IPS DF 6.9 (cell line): ENCODE measurements at regions not wholly inside any gene's neighbourhood (a gene's known extent, or its start where the extent isn't known, plus 50 kb on each side); places are given as distances from the start of the nearest gene placed in this dataset.

Experiments
- DNase-seq: peaks from one replicate; pipeline ENCODE4 v3.0.0-alpha.2; 2013; ENCODE audit warnings: low read depth, low spot score
- H3K27ac ChIP-seq: one replicate; pipeline ENCODE4 v1.5.1; 2013; ENCODE audit warnings: low read length, control low read depth
- H3K27me3 ChIP-seq: 2 replicates; pipeline ENCODE4 v1.6.1; 2013; ENCODE audit warnings: mild to moderate bottlenecking, low read length; ENCODE audit not compliant: control insufficient read depth, insufficient read depth
- H3K36me3 ChIP-seq: 2 replicates; pipeline ENCODE4 v1.6.1; 2013; ENCODE audit warnings: low read length; ENCODE audit not compliant: control insufficient read depth, insufficient read depth
- H3K4me1 ChIP-seq: 2 replicates; pipeline ENCODE4 v1.6.1; 2013; ENCODE audit warnings: low read length; ENCODE audit not compliant: control insufficient read depth, insufficient read depth
- H3K4me3 ChIP-seq: 2 replicates; pipeline ENCODE4 v1.5.1; 2013; ENCODE audit warnings: mild to moderate bottlenecking, low read length
- H3K9me3 ChIP-seq: 2 replicates; pipeline ENCODE4 v1.6.1; 2013; ENCODE audit warnings: low read length, inconsistent platforms; ENCODE audit not compliant: control insufficient read depth, insufficient read depth
- WGBS: extraction: QIAGEN DNeasy Blood & Tissue Kit; methylation state at CpG from one replicate; pipeline ENCODE4 v1.1.7; 2013; ENCODE audit warnings: mixed read lengths, missing lambda C conversion rate; ENCODE audit not compliant: insufficient read length, insufficient coverage; 5-methylcytosine and 5-hydroxymethylcytosine counted together

- Histone ChIP-seq H3K9me3 (no peaks in the 10 kb centered on the region), H3K36me3 (no peaks in the 10 kb centered on the region), H3K4me1 (peaks cover 6% of the 10 kb centered on the region), H3K27me3 (no peaks in the 10 kb centered on the region), H3K4me3 (no peak overlapping the region), H3K27ac (no peak overlapping the region)
- DNase-seq: no peak
- no CpG with 5 or more reads among the region's 1 CpG for WGBS
Observed at GRCh38 chr3:66800941-66801545, 197.1 kb upstream of the KBTBD8 start.

GRCh38 chr3:66803206-66803605 is 194.9 kb upstream of the KBTBD8 start:
- WGBS: no CpG with 5 or more reads among the region's 2 CpGs

GRCh38 chr3:66803721-66804695 is 194.1 kb upstream of the KBTBD8 start:
- Histone ChIP-seq H3K36me3 (no peaks in the 10 kb centered on the region), H3K4me1 (peaks cover 4% of the 10 kb centered on the region), H3K9me3 (no peaks in the 10 kb centered on the region), H3K27me3 (no peaks in the 10 kb centered on the region), H3K27ac (no peak overlapping the region), H3K4me3 (no peak overlapping the region)
- no peak for DNase-seq
- no CpG with 5 or more reads among the region's 7 CpGs for WGBS

More at GRCh38 chr3:66803206-66803605, 194.9 kb upstream of the KBTBD8 start:
- Histone ChIP-seq H3K27ac (no peak overlapping the region), H3K4me3 (no peak overlapping the region), H3K4me1 (peaks cover 6% of the 10 kb centered on the region), H3K27me3 (no peaks in the 10 kb centered on the region), H3K36me3 (no peaks in the 10 kb centered on the region), H3K9me3 (no peaks in the 10 kb centered on the region)
- no peak for DNase-seq

- Histone ChIP-seq H3K36me3 (no peaks in the 10 kb centered on the region), H3K4me3 (no peak overlapping the region), H3K27me3 (no peaks in the 10 kb centered on the region), H3K9me3 (no peaks in the 10 kb centered on the region), H3K27ac (no peak overlapping the region), H3K4me1 (no peaks in the 10 kb centered on the region)
- WGBS: no CpG with 5 or more reads among the region's 6 CpGs
- DNase-seq: no peak
Observed at GRCh38 chr3:66808891-66809594, 189.1 kb upstream of the KBTBD8 start.

- H3K27ac ChIP-seq: no peak overlapping the region
- no peaks in the 10 kb centered on the region for H3K27me3 ChIP-seq
- H3K9me3 ChIP-seq: no peaks in the 10 kb centered on the region
- H3K4me1 ChIP-seq: no peaks in the 10 kb centered on the region
- H3K4me3 ChIP-seq: no peak overlapping the region
- no peaks in the 10 kb centered on the region for H3K36me3 ChIP-seq
- WGBS: no CpG with 5 or more reads among the region's 4 CpGs
- no peak for DNase-seq
Observed at GRCh38 chr3:66809595-66809958, 188.5 kb upstream of the KBTBD8 start.

GRCh38 chr3:66812136-66812535 is 186.0 kb upstream of the KBTBD8 start:
- WGBS: no CpG with 5 or more reads among the region's 2 CpGs
- H3K27ac ChIP-seq: no peak overlapping the region
- H3K4me1 ChIP-seq: no peaks in the 10 kb centered on the region
- H3K9me3 ChIP-seq: no peaks in the 10 kb centered on the region
- DNase-seq: no peak
- H3K36me3 ChIP-seq: no peaks in the 10 kb centered on the region
- no peak overlapping the region for H3K4me3 ChIP-seq
- H3K27me3 ChIP-seq: no peaks in the 10 kb centered on the region

GRCh38 chr3:66812741-66813140 is 185.4 kb upstream of the KBTBD8 start:
- Histone ChIP-seq H3K4me3 (no peak overlapping the region), H3K9me3 (no peaks in the 10 kb centered on the region), H3K27me3 (no peaks in the 10 kb centered on the region), H3K27ac (no peak overlapping the region), H3K36me3 (no peaks in the 10 kb centered on the region), H3K4me1 (no peaks in the 10 kb centered on the region)
- no CpG with 5 or more reads among the region's 1 CpG for WGBS
- DNase-seq: no peak

GRCh38 chr3:66816090-66816761 is 181.9 kb upstream of the KBTBD8 start:
- H3K9me3 ChIP-seq: no peaks in the 10 kb centered on the region
- peak; percentile 39 for DNase-seq
- no peaks in the 10 kb centered on the region for H3K36me3 ChIP-seq
- no peak overlapping the region for H3K27ac ChIP-seq
- H3K4me3 ChIP-seq: no peak overlapping the region
- no peaks in the 10 kb centered on the region for H3K4me1 ChIP-seq
- no CpG with 5 or more reads among the region's 4 CpGs for WGBS
- H3K27me3 ChIP-seq: no peaks in the 10 kb centered on the region

GRCh38 chr3:66817951-66818557 is 180.1 kb upstream of the KBTBD8 start:
- DNase-seq: no peak
- no peak overlapping the region for H3K27ac ChIP-seq
- no peaks in the 10 kb centered on the region for H3K4me1 ChIP-seq
- H3K4me3 ChIP-seq: no peak overlapping the region
- no peaks in the 10 kb centered on the region for H3K9me3 ChIP-seq
- no peaks in the 10 kb centered on the region for H3K27me3 ChIP-seq
- no peaks in the 10 kb centered on the region for H3K36me3 ChIP-seq
- no CpG with 5 or more reads among the region's 10 CpGs for WGBS
